ENCODE measurements at regions not wholly inside any gene's neighbourhood (a gene's known extent, or its start where the extent isn't known, plus 50 kb on each side); places are given as distances from the start of the nearest gene placed in this dataset.

- intact Hi-C loops (cut with DNase I), result no loop called here
- ATAC-seq, result no peak
- DNase-seq, result no peak
Measured at GRCh38 chr9:107223381-107223780, 59.7 kb upstream of the RAD23B start.

DNA sequence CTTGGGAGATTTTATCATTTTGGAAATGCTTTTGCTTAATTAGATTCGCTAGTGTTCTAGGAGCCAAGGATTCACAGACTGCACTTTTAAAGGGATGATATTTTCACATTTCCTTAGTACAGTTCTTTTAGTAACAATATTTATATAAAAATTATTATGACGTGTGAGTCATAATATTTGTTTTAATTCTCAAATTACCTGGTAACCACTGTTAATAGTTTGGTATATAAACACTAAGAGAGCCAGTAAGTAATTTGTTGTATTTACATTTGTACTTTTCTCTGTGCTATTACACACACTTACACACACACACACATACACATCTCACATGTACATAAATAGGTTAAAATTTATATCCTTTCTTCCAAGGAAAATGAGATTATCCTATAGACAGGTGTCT is 58.8 kb upstream of the RAD23B start:
- ATAC-seq (no peak), DNase-seq (no peak)
- intact Hi-C loops (cut with DNase I), result no loop called here

DNA sequence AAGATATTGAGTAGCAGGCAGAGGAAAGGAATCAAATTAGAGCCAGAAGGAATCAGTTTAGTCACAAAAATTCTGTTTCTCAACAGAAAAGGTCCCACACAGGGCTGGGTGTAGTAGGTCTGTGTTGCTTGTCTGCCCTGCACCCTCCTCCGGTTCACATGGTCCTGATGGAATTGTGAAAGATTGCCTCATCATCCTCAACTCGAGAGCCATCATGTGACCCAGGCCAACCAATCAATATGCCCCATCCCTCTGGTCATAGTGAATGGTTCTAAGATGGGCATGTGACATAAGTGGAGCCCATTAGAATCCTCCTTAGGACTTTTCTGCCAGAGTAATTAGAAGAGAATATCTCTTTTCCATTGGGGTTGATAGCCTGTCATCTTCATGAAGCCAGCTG is 56.7 kb upstream of the RAD23B start:
- DNase-seq, result no peak
- intact Hi-C loops (cut with DNase I), result no loop called here
- no peak for ATAC-seq

DNA sequence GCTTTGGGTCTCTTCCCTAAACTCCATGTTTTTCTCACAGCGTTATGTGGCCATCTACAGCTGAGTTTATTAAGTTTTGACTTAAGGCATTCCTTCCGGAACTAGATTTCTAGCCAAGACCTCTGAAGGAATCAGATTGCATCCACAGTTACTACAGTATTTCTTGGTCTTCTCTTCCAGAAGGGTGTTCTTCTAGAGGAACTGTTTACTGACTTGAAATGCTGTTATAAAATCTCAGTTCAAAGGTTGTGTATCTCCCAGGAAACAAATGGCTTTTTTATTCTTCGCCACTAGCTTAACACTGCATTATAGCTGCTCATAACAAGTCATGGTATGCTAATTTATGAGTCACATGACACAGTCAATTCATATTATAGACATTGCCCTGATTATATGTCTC is 55.3 kb upstream of the RAD23B start:
- no peak for ATAC-seq
- intact Hi-C loops (cut with DNase I), result no loop called here
- DNase-seq, result no peak

- ATAC-seq, result no peak
- intact Hi-C loops (cut with DNase I), result no loop called here
Measured at GRCh38 chr9:107228496-107229039, 54.5 kb upstream of the RAD23B start.

GRCh38 chr9:107229241-107229741 is 53.8 kb upstream of the RAD23B start:
- intact Hi-C loops (cut with DNase I), result no loop called here
- DNase-seq, result no peak
- ATAC-seq, result no peak

More at GRCh38 chr9:107228496-107229039, 54.5 kb upstream of the RAD23B start:
- no peak for DNase-seq
